SK-N-SH (cell line): ENCODE measurements at regions not wholly inside any gene's neighbourhood (a gene's known extent, or its start where the extent isn't known, plus 50 kb on each side); places are given as distances from the start of the nearest gene placed in this dataset.

Experiments
- CTCF ChIA-PET: fragments of 300-600, 350-600 bp; formaldehyde crosslinking; extraction: SDS; loops from one replicate; lab custom pipeline; 2021; lab: Yijun Ruan, JAX
- POLR2A ChIA-PET: fragments of 350-600 bp; sonication (Branson Sonifier 250); formaldehyde crosslinking; extraction: SDS; loops from one replicate; lab custom pipeline; 2020; ENCODE audit warnings: antibody characterized with exemption, inconsistent platforms; lab: Yijun Ruan, JAX
- DNase-seq: peaks from one replicate; pipeline ENCODE4 v3.0.0; 2012
- H2AFZ ChIP-seq: fragments of 200-600 bp; sonication (generic); 2 replicates; pipeline ENCODE4 v1.8.1; 2016; ENCODE audit warnings: antibody characterized with exemption, mild to moderate bottlenecking, low read depth
- H3F3A ChIP-seq: fragments of 200-600 bp; sonication (generic); replicated peaks from 2 replicates; pipeline ENCODE3; 2016; ENCODE audit warnings: antibody characterized with exemption, mild to moderate bottlenecking; ENCODE audit not compliant: insufficient read depth
- H3K27ac ChIP-seq, 2 experiments: fragments of 200-500 bp in 1 of 2; fragments of 200-600 bp in 1 of 2; sonication (Bioruptor generic) in 1 of 2; sonication (generic), shearing (Covaris generic) in 1 of 2; 2 replicates each; pipeline versions ENCODE4 v1.5.1 to v1.6.1; 2014 to 2016; ENCODE audit warnings: low read depth in 2 of 2, inconsistent platforms in 1 of 2, low read length in 1 of 2, mild to moderate bottlenecking in 1 of 2, mixed read lengths in 1 of 2
- H3K27me3 ChIP-seq: fragments of 200-600 bp; sonication (generic), shearing (Covaris generic); 2 replicates; pipeline ENCODE4 v1.6.1; 2016; ENCODE audit warnings: mixed run types; ENCODE audit not compliant: insufficient read depth
- H3K36me3 ChIP-seq, 2 experiments: fragments of 200-500 bp in 1 of 2; fragments of 200-600 bp in 1 of 2; sonication (Bioruptor generic) in 1 of 2; sonication (generic) in 1 of 2; replicated peaks in 1 of 2; 2 replicates each; pipeline versions ENCODE3 to v1.5.1; 2014 to 2016; ENCODE audit warnings: low read length in 1 of 2, mild to moderate bottlenecking in 1 of 2; ENCODE audit not compliant: insufficient read depth in 2 of 2, control insufficient read depth in 1 of 2
- H3K4me1 ChIP-seq, 2 experiments: fragments of 200-500 bp in 1 of 2; fragments of 200-600 bp in 1 of 2; sonication (Bioruptor generic) in 1 of 2; sonication (generic), shearing (Covaris generic) in 1 of 2; 2 replicates each; pipeline versions ENCODE4 v1.5.1 to v1.6.1; 2014 to 2016; ENCODE audit warnings: low read depth in 1 of 2, low read length in 1 of 2, mixed run types in 1 of 2; ENCODE audit not compliant: insufficient read depth in 2 of 2, control insufficient read depth in 1 of 2
- H3K4me2 ChIP-seq: fragments of 200-600 bp; sonication (generic), shearing (Covaris generic); 2 replicates; pipeline ENCODE4 v1.6.1; 2017; ENCODE audit warnings: mixed run types
- H3K4me3 ChIP-seq, 2 experiments: fragments of 200-500 bp in 1 of 2; fragments of 200-600 bp in 1 of 2; sonication (Bioruptor generic) in 1 of 2; sonication (generic), shearing (Covaris generic) in 1 of 2; 2 replicates each; pipeline versions ENCODE4 v1.5.1 to v1.8.1; 2014 to 2016; ENCODE audit warnings: low read depth in 2 of 2, inconsistent platforms in 1 of 2, low read length in 1 of 2, mild to moderate bottlenecking in 1 of 2, mixed read lengths in 1 of 2, moderate library complexity in 1 of 2
- H3K79me2 ChIP-seq: fragments of 200-600 bp; sonication (generic); 2 replicates; pipeline ENCODE4 v1.8.1; 2017; ENCODE audit warnings: mild to moderate bottlenecking; ENCODE audit not compliant: insufficient read depth
- H3K9ac ChIP-seq: fragments of 200-600 bp; sonication (generic); 2 replicates; pipeline ENCODE4 v1.6.1; 2017; ENCODE audit warnings: mixed run types
- H3K9me2 ChIP-seq: fragments of 200-600 bp; sonication (generic); 2 replicates; pipeline ENCODE4 v1.6.1; 2017; ENCODE audit warnings: mixed run types
- H3K9me3 ChIP-seq: fragments of 200-600 bp; sonication (generic); 2 replicates; pipeline ENCODE4 v1.6.1; 2017; ENCODE audit warnings: mixed run types, mild to moderate bottlenecking, moderate library complexity
- H4K20me1 ChIP-seq: fragments of 200-600 bp; sonication (generic); 2 replicates; pipeline ENCODE4 v1.6.1; 2017; ENCODE audit warnings: mild to moderate bottlenecking, mixed run types; ENCODE audit not compliant: insufficient read depth
- CHD2 ChIP-seq: fragments of 150-350 bp; IDR thresholded peaks from 2 replicates; pipeline ENCODE4 v1.6.1; 2018; ENCODE audit warnings: low read length; ENCODE audit not compliant: partially characterized antibody
- CTCF ChIP-seq: fragments of 200-600 bp; sonication (generic); IDR thresholded peaks from 2 replicates; pipeline ENCODE4 v1.6.1; 2017; ENCODE audit warnings: antibody characterized with exemption, mild to moderate bottlenecking, moderate library complexity
- EP300 ChIP-seq, 2 experiments: IDR thresholded peaks; 2 replicates each; pipeline versions ENCODE4 v1.4.0 to v1.6.1; 2012; ENCODE audit warnings: borderline replicate concordance in 1 of 2, low read depth in 1 of 2, low read length in 1 of 2
- EZH2phosphoT487 ChIP-seq: fragments of 200-600 bp; sonication (generic); IDR thresholded peaks from 2 replicates; pipeline ENCODE4 v1.6.1; 2017; ENCODE audit warnings: low read depth, mixed run types, mild to moderate bottlenecking, antibody characterized with exemption, moderate library complexity, borderline replicate concordance
- GABPA ChIP-seq: IDR thresholded peaks from 2 replicates; pipeline ENCODE4 v1.4.0; 2012; ENCODE audit warnings: low read depth, mild to moderate bottlenecking
- GATA2 ChIP-seq: sonication (generic); formaldehyde crosslinking; IDR thresholded peaks from 2 replicates; pipeline ENCODE4 v1.5.0; 2020; ENCODE audit warnings: mild to moderate bottlenecking, missing genetic modification reagents
- PBX3 ChIP-seq: IDR thresholded peaks from 2 replicates; pipeline ENCODE4; 2012
- RAD21 ChIP-seq: IDR thresholded peaks from 2 replicates; pipeline ENCODE4 v1.6.1; 2012; ENCODE audit warnings: mild to moderate bottlenecking, low read length
- REST ChIP-seq: IDR thresholded peaks from 2 replicates; pipeline ENCODE4 v1.6.1; 2012; ENCODE audit warnings: mild to moderate bottlenecking, low read depth, low read length, moderate library complexity
- RFX5 ChIP-seq: IDR thresholded peaks from 2 replicates; pipeline ENCODE4 v1.6.1; 2012; ENCODE audit warnings: mild to moderate bottlenecking, improper control_type of control experiment, low read length
- SIN3A ChIP-seq: IDR thresholded peaks from 2 replicates; pipeline ENCODE4 v1.6.1; 2012; ENCODE audit warnings: low read depth, mild to moderate bottlenecking, low read length, moderate library complexity, borderline replicate concordance
- SMC3 ChIP-seq: IDR thresholded peaks from 2 replicates; pipeline ENCODE4 v1.6.1; 2012; ENCODE audit warnings: low read depth, low read length, improper control_type of control experiment
- TCF12 ChIP-seq: IDR thresholded peaks from 2 replicates; pipeline ENCODE4 v1.4.0; 2012
- WGBS: methylation state at CpG from one replicate; pipeline ENCODE4 v1.1.6; 2017; ENCODE audit warnings: low lambda C conversion rate; 5-methylcytosine and 5-hydroxymethylcytosine counted together
- TF ChIP-seq, protein P1 (sequence below): IDR thresholded peaks from 2 replicates; pipeline ENCODE4 v1.4.0; 2012; ENCODE audit warnings: low read depth, borderline replicate concordance
- TF ChIP-seq, protein P2 (sequence below): IDR thresholded peaks from 2 replicates; pipeline ENCODE4 v1.4.0; 2012; ENCODE audit warnings: low read depth, borderline replicate concordance

DNA sequence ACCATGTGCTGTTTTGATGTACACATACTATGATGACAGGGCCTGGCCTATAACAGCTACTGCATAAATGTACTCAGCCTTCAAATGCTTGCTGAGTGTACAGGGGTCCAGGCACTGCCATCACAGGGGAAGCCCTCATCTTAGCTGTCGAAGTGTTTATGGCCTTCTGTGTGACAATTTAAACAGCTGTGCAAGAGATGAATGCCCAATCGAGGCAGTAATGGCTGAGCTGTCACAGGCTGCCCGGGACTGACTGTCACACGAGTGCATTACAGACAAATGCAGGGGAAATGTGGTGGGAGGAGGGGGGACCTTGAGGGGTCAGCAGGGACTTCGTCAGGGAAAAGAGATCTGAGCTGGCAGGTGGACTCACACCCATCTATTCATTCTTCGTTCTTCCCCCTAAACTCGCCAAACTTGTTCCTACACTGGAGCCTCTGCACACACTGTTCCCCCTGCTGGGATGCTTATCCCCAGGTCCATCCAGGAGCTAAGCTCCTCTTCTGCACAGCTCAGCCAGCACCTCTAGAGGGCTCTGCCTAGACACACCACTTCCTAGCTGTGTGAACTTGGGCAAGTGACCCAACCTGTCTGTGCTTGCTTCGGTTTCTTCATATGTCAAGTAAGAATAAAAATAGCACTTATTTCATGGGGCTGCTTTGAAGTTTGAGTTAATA lies 156.2 kb upstream of the IQSEC1 start:
- CTCF ChIA-PET, result interaction anchor here (0.5 to 3.6 kb wide), 11 partner anchors 14 to 267 kb away, joined by 3 to 30 read pairs (median 3); no protein-coding TSS in a partner anchor
- Histone ChIP-seq H3K4me1 (no peaks in the 10 kb centered on the region), H2AFZ (no peak overlapping the region), H3F3A (no peaks in the 10 kb centered on the region), H4K20me1 (no peaks in the 10 kb centered on the region), H3K27me3 (no peaks in the 10 kb centered on the region; the same call in 1 of the 2 replicates), H3K9me2 (no peaks in the 10 kb centered on the region), H3K27ac (no peak overlapping the region), H3K36me3 (no peaks in the 10 kb centered on the region), H3K4me2 (no peak overlapping the region), H3K4me3 (no peak overlapping the region), H3K79me2 (no peaks in the 10 kb centered on the region), H3K9ac (no peak overlapping the region), H3K9me3 (no peaks in the 10 kb centered on the region)
- peak; percentile 71 for DNase-seq
- 45% methylated on average over 8 of the region's 8 CpGs for WGBS
- POLR2A ChIA-PET, result no interaction called here
- TF ChIP-seq GABPA (no peak), RAD21 (peak; percentile 60), SMC3 (peak; percentile 46; the same call in 1 of the 2 replicates), CTCF (peak; percentile 36; the same call in 1 of the 2 replicates)
- TF ChIP-seq, protein P1, sequence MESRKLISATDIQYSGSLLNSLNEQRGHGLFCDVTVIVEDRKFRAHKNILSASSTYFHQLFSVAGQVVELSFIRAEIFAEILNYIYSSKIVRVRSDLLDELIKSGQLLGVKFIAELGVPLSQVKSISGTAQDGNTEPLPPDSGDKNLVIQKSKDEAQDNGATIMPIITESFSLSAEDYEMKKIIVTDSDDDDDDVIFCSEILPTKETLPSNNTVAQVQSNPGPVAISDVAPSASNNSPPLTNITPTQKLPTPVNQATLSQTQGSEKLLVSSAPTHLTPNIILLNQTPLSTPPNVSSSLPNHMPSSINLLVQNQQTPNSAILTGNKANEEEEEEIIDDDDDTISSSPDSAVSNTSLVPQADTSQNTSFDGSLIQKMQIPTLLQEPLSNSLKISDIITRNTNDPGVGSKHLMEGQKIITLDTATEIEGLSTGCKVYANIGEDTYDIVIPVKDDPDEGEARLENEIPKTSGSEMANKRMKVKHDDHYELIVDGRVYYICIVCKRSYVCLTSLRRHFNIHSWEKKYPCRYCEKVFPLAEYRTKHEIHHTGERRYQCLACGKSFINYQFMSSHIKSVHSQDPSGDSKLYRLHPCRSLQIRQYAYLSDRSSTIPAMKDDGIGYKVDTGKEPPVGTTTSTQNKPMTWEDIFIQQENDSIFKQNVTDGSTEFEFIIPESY, result no peak

- H3K79me2 ChIP-seq, result no peaks in the 10 kb centered on the region
- POLR2A ChIA-PET, result no interaction called here
- H3K9me2 ChIP-seq, result no peaks in the 10 kb centered on the region
- H3K36me3 ChIP-seq, result no peaks in the 10 kb centered on the region
- 66% methylated on average over 3 of the region's 3 CpGs for WGBS
- H3K27me3 ChIP-seq, result no peaks in the 10 kb centered on the region
- no peaks in the 10 kb centered on the region for H3F3A ChIP-seq
- H4K20me1 ChIP-seq, result no peaks in the 10 kb centered on the region
- no peak overlapping the region for H3K9ac ChIP-seq
- no peaks in the 10 kb centered on the region for H3K9me3 ChIP-seq
- no peak overlapping the region for H2AFZ ChIP-seq
- no peak overlapping the region for H3K4me2 ChIP-seq
- no peak overlapping the region for H3K27ac ChIP-seq
- DNase-seq, result no peak
- CTCF ChIA-PET, result interaction anchor here (0.8 to 3.6 kb wide), 4 partner anchors 9 to 30 kb away, joined by 3 to 30 read pairs (median 4); no protein-coding TSS in a partner anchor
- H3K4me1 ChIP-seq, result no peaks in the 10 kb centered on the region
- no peak overlapping the region for H3K4me3 ChIP-seq
- no peak for TF ChIP-seq EZH2phosphoT487
- no peak for TF ChIP-seq RFX5
- TF ChIP-seq CHD2, result no peak
- TF ChIP-seq SIN3A, result no peak
- TF ChIP-seq TCF12, result no peak
- TF ChIP-seq PBX3, result no peak
- no peak for TF ChIP-seq RAD21
- TF ChIP-seq GATA2, result no peak
- TF ChIP-seq, protein P2, sequence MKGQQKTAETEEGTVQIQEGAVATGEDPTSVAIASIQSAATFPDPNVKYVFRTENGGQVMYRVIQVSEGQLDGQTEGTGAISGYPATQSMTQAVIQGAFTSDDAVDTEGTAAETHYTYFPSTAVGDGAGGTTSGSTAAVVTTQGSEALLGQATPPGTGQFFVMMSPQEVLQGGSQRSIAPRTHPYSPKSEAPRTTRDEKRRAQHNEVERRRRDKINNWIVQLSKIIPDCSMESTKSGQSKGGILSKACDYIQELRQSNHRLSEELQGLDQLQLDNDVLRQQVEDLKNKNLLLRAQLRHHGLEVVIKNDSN, result no peak
- no peak for TF ChIP-seq EP300 (IDR thresholded peaks at IDR 0.05; ENCODE audit: borderline replicate concordance in 1 of 2, low read depth in 1 of 2, low read length in 1 of 2)
- no peak for TF ChIP-seq REST
These were observed 155.4 kb upstream of the IQSEC1 start for GRCh38 chr3:13228584-13228983.
